HL-60 (cell line): ENCODE measurements at regions not wholly inside any gene's neighbourhood (a gene's known extent, or its start where the extent isn't known, plus 50 kb on each side); places are given as distances from the start of the nearest gene placed in this dataset.
"Not testable (repeated sequence)": the region's sequence is repeated elsewhere in the genome, so short reads cannot be mapped to it uniquely, and the experiment has no call there.

ENCODE experiments used
- DNase-seq, 2 experiments: peaks; one replicate each; pipeline ENCODE4 v3.0.0-alpha.2; 2010 to 2020; ENCODE audit warnings: low read depth in 1 of 2, low spot score in 1 of 2
- H3K27ac ChIP-seq: fragments of 250-450 bp; sonication (Bioruptor Pico); replicated peaks from 2 replicates; pipeline ENCODE4 v1.5.1; 2020; ENCODE audit warnings: mild to moderate bottlenecking, moderate library complexity
- H3K27me3 ChIP-seq: fragments of 250-450 bp; sonication (Bioruptor Pico); 2 replicates; pipeline ENCODE4 v1.5.1; 2021; ENCODE audit warnings: mild to moderate bottlenecking, moderate library complexity; ENCODE audit not compliant: insufficient read depth, poor library complexity, severe bottlenecking
- H3K4me3 ChIP-seq: replicated peaks from 2 replicates; pipeline ENCODE4 v1.5.1; 2011; ENCODE audit warnings: mild to moderate bottlenecking, control low read depth, low read length; ENCODE audit not compliant: insufficient read depth
- GABPA ChIP-seq: IDR thresholded peaks from 2 replicates; pipeline ENCODE4 v1.6.1; 2012; ENCODE audit warnings: low read depth
- POLR2AphosphoS5 ChIP-seq: IDR thresholded peaks from 2 replicates; pipeline ENCODE4 v1.6.1; 2012; ENCODE audit warnings: low read depth
- SPI1 ChIP-seq: IDR thresholded peaks from 2 replicates; pipeline ENCODE4 v1.6.1; 2012; ENCODE audit warnings: low read depth, mild to moderate bottlenecking, borderline replicate concordance
- TF ChIP-seq, protein P1 (sequence below): IDR thresholded peaks from 2 replicates; pipeline ENCODE4 v1.6.1; 2012; ENCODE audit warnings: low read depth; ENCODE audit not compliant: insufficient replicate concordance
- TF ChIP-seq, protein P2 (sequence below): IDR thresholded peaks from one replicate; pipeline ENCODE4 v1.5.1; 2011; ENCODE audit warnings: low read length, control low read depth, inconsistent platforms; ENCODE audit not compliant: insufficient read depth

DNA sequence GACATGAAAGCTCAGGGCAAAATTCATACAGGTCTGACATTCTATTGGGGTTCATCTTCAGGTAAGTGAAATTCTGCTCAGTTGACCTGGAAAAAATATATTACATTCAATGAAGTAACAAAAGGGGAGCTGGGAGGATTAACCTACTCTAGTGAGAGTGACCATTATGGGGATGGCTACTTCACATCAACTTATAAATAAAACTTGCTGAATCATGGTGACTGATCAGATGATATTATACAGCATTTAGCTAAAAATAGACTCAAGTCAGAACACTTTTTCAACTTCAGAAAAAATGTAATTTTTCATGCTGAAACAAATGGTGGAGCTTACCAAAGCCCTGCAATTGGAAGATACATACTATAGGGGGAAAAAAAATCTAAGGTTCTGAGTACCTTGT lies 800.2 kb downstream of the FSCB start:
- H3K4me3 ChIP-seq = no peak overlapping the region
- TF ChIP-seq SPI1 (no peak), GABPA (no peak), POLR2AphosphoS5 (no peak)
- TF ChIP-seq, protein P1, sequence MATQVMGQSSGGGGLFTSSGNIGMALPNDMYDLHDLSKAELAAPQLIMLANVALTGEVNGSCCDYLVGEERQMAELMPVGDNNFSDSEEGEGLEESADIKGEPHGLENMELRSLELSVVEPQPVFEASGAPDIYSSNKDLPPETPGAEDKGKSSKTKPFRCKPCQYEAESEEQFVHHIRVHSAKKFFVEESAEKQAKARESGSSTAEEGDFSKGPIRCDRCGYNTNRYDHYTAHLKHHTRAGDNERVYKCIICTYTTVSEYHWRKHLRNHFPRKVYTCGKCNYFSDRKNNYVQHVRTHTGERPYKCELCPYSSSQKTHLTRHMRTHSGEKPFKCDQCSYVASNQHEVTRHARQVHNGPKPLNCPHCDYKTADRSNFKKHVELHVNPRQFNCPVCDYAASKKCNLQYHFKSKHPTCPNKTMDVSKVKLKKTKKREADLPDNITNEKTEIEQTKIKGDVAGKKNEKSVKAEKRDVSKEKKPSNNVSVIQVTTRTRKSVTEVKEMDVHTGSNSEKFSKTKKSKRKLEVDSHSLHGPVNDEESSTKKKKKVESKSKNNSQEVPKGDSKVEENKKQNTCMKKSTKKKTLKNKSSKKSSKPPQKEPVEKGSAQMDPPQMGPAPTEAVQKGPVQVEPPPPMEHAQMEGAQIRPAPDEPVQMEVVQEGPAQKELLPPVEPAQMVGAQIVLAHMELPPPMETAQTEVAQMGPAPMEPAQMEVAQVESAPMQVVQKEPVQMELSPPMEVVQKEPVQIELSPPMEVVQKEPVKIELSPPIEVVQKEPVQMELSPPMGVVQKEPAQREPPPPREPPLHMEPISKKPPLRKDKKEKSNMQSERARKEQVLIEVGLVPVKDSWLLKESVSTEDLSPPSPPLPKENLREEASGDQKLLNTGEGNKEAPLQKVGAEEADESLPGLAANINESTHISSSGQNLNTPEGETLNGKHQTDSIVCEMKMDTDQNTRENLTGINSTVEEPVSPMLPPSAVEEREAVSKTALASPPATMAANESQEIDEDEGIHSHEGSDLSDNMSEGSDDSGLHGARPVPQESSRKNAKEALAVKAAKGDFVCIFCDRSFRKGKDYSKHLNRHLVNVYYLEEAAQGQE = no peak
- TF ChIP-seq, protein P2, sequence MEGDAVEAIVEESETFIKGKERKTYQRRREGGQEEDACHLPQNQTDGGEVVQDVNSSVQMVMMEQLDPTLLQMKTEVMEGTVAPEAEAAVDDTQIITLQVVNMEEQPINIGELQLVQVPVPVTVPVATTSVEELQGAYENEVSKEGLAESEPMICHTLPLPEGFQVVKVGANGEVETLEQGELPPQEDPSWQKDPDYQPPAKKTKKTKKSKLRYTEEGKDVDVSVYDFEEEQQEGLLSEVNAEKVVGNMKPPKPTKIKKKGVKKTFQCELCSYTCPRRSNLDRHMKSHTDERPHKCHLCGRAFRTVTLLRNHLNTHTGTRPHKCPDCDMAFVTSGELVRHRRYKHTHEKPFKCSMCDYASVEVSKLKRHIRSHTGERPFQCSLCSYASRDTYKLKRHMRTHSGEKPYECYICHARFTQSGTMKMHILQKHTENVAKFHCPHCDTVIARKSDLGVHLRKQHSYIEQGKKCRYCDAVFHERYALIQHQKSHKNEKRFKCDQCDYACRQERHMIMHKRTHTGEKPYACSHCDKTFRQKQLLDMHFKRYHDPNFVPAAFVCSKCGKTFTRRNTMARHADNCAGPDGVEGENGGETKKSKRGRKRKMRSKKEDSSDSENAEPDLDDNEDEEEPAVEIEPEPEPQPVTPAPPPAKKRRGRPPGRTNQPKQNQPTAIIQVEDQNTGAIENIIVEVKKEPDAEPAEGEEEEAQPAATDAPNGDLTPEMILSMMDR = no peak
- H3K27ac ChIP-seq = no peak overlapping the region
- H3K27me3 ChIP-seq = no peaks in the 10 kb centered on the region
- DNase-seq = no peak

GRCh38 chr14:43698561-43699284 lies 808.4 kb downstream of the FSCB start:
- not testable (repeated sequence) for H3K27me3 ChIP-seq, H3K27ac ChIP-seq, H3K4me3 ChIP-seq, DNase-seq

DNA sequence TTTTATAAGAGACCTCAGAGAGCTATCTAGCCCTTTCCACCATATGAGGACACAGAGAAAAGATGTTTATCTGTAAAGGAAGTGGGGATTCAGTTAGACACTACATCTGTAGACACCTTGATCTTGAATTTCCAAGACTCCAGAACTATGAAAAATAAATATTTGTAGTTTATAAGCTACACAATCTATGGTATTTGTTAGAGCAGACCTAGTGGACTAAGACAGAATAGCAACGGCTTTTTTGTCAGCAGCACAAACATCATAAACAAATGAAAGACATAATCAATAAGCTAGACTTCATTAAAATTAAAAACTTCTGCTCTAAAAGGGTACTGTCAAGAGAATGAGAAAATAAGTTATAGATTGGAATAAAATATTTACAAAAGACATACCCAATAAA lies 810.1 kb downstream of the FSCB start:
- Histone ChIP-seq H3K27me3 (no peaks in the 10 kb centered on the region), H3K4me3 (no peak overlapping the region), H3K27ac (no peak overlapping the region)
- no peak for TF ChIP-seq POLR2AphosphoS5
- TF ChIP-seq GABPA = no peak
- no peak for TF ChIP-seq SPI1
- TF ChIP-seq, protein P1 = no peak
- no peak for DNase-seq

DNA sequence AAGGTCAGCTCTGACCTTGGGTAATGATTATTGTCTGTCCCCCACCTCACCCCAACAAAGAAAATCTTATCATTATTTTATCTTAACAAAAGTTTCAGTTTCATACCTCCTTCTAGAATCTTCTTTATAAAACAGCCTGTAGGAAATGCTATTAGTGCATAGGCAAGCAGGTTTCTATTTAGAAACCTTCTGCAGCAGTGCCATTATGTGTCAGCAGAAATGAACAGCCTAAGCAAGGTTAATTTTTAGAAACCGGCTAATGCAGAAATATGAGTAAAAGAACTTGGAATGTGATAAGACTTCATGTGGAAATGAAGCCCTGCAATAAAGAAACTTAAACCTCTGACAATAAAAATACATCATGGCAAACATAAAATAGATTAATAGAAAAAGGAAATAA lies 814.4 kb downstream of the FSCB start:
- TF ChIP-seq, protein P2 = no peak
- TF ChIP-seq, protein P1 = no peak
- TF ChIP-seq GABPA (no peak), SPI1 (no peak), POLR2AphosphoS5 (no peak)
- Histone ChIP-seq H3K27ac (no peak overlapping the region), H3K27me3 (no peaks in the 10 kb centered on the region), H3K4me3 (no peak overlapping the region)
- DNase-seq = no peak
